Smooth muscle cell (in vitro differentiated cells): ENCODE measurements at regions not wholly inside any gene's neighbourhood (a gene's known extent, or its start where the extent isn't known, plus 50 kb on each side); places are given as distances from the start of the nearest gene placed in this dataset.

Source experiments
- DNase-seq: peaks from one replicate; lab custom pipeline; 2025; ENCODE audit not compliant: unreplicated experiment; lab: John Stamatoyannopoulos, UW
- H2AFZ ChIP-seq: fragments of 200-600 bp; sonication (generic); 2 replicates; pipeline ENCODE4 v1.6.0; 2016; ENCODE audit warnings: antibody characterized with exemption, low read depth, mild to moderate bottlenecking
- H3F3A ChIP-seq: fragments of 200-600 bp; sonication (generic); 2 replicates; pipeline ENCODE4 v1.6.0; 2017; ENCODE audit warnings: antibody characterized with exemption, low read depth
- H3K27ac ChIP-seq: fragments of 200-600 bp; sonication (generic); 2 replicates; pipeline ENCODE4 v1.5.1; 2016; ENCODE audit warnings: low read depth, mild to moderate bottlenecking
- H3K27me3 ChIP-seq: fragments of 200-600 bp; sonication (generic); 2 replicates; pipeline ENCODE4 v1.6.1; 2016; ENCODE audit warnings: low read depth, mild to moderate bottlenecking
- H3K36me3 ChIP-seq: fragments of 200-600 bp; sonication (generic); 2 replicates; pipeline ENCODE4 v1.5.1; 2016; ENCODE audit warnings: low read depth
- H3K4me1 ChIP-seq: fragments of 200-600 bp; sonication (generic); 2 replicates; pipeline ENCODE4 v1.5.1; 2016; ENCODE audit warnings: low read depth
- H3K4me2 ChIP-seq: fragments of 200-600 bp; sonication (generic); 2 replicates; pipeline ENCODE4 v1.6.0; 2016; ENCODE audit warnings: mild to moderate bottlenecking
- H3K4me3 ChIP-seq: fragments of 200-600 bp; sonication (generic); 2 replicates; pipeline ENCODE4 v1.5.1; 2016; ENCODE audit warnings: mild to moderate bottlenecking
- H3K79me2 ChIP-seq: fragments of 200-600 bp; sonication (generic); 2 replicates; pipeline ENCODE4 v1.6.0; 2016; ENCODE audit warnings: low read depth, mild to moderate bottlenecking
- H3K9ac ChIP-seq: fragments of 200-600 bp; sonication (generic); 2 replicates; pipeline ENCODE4 v1.6.0; 2016; ENCODE audit warnings: low read depth
- H3K9me3 ChIP-seq: fragments of 200-600 bp; sonication (generic); replicated peaks from 2 replicates; pipeline ENCODE4 v1.5.1; 2016; ENCODE audit warnings: low read depth
- H4K20me1 ChIP-seq: fragments of 200-600 bp; sonication (generic); 2 replicates; pipeline ENCODE4 v1.6.0; 2016; ENCODE audit warnings: low read depth
- WGBS: methylation state at CpG from one replicate; pipeline ENCODE4 v1.1.7; 2016; ENCODE audit warnings: low lambda C conversion rate; 5-methylcytosine and 5-hydroxymethylcytosine counted together
- TF ChIP-seq, protein P1 (sequence below): fragments of 200-600 bp; sonication (generic); IDR thresholded peaks from 2 replicates; pipeline ENCODE4 v1.5.1; 2017; ENCODE audit warnings: borderline replicate concordance, mild to moderate bottlenecking, antibody characterized with exemption; ENCODE audit not compliant: insufficient read depth, poor library complexity, severe bottlenecking

DNA sequence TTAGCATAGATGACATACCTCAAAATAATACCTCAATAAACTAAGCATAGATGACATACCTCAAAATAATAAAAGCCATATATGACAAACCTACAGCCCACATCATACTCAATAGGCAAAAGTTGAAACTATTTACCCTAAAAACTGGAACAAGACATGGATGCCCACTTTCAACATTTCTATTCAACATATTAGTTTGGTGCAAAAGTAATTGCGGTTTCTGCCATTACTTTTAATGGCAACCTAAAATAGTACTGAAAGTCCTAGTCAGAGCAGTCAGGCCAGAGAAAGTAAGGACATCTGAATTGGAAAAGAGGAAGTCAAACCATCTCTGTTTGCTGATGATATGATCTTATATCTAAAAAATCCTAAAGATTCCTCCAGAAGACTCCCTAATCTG lies 250.4 kb downstream of the RAB28 start:
- no peak overlapping the region for H3K27ac ChIP-seq
- no peak overlapping the region for H3K4me3 ChIP-seq
- no peak overlapping the region for H2AFZ ChIP-seq
- no peaks in the 10 kb centered on the region for H3K9me3 ChIP-seq
- no peaks in the 10 kb centered on the region for H3F3A ChIP-seq
- H4K20me1 ChIP-seq: no peaks in the 10 kb centered on the region
- H3K9ac ChIP-seq: no peak overlapping the region
- no peak for DNase-seq
- whole genome bisulfite sequencing: 97% methylated on average over 1 of the region's 1 CpG
- H3K4me2 ChIP-seq: no peak overlapping the region
- no peaks in the 10 kb centered on the region for H3K4me1 ChIP-seq
- no peaks in the 10 kb centered on the region for H3K36me3 ChIP-seq
- H3K27me3 ChIP-seq: no peaks in the 10 kb centered on the region
- no peaks in the 10 kb centered on the region for H3K79me2 ChIP-seq
- TF ChIP-seq, protein P1, sequence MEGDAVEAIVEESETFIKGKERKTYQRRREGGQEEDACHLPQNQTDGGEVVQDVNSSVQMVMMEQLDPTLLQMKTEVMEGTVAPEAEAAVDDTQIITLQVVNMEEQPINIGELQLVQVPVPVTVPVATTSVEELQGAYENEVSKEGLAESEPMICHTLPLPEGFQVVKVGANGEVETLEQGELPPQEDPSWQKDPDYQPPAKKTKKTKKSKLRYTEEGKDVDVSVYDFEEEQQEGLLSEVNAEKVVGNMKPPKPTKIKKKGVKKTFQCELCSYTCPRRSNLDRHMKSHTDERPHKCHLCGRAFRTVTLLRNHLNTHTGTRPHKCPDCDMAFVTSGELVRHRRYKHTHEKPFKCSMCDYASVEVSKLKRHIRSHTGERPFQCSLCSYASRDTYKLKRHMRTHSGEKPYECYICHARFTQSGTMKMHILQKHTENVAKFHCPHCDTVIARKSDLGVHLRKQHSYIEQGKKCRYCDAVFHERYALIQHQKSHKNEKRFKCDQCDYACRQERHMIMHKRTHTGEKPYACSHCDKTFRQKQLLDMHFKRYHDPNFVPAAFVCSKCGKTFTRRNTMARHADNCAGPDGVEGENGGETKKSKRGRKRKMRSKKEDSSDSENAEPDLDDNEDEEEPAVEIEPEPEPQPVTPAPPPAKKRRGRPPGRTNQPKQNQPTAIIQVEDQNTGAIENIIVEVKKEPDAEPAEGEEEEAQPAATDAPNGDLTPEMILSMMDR: no peak

GRCh38 chr4:13219971-13220370 lies 264.2 kb downstream of the RAB28 start:
- H3K4me1 ChIP-seq: no peaks in the 10 kb centered on the region
- H3K27me3 ChIP-seq: no peaks in the 10 kb centered on the region
- DNase-seq: no peak
- H3K79me2 ChIP-seq: no peaks in the 10 kb centered on the region
- 95% methylated on average over 4 of the region's 4 CpGs for WGBS
- H3K27ac ChIP-seq: no peak overlapping the region
- H3K36me3 ChIP-seq: no peaks in the 10 kb centered on the region
- H3K4me3 ChIP-seq: no peak overlapping the region
- no peaks in the 10 kb centered on the region for H3K9me3 ChIP-seq
- H2AFZ ChIP-seq: no peak overlapping the region
- no peaks in the 10 kb centered on the region for H3F3A ChIP-seq
- H3K9ac ChIP-seq: no peak overlapping the region
- no peak overlapping the region for H3K4me2 ChIP-seq
- H4K20me1 ChIP-seq: no peaks in the 10 kb centered on the region
- TF ChIP-seq, protein P1: no peak

GRCh38 chr4:13218326-13218958 lies 265.7 kb downstream of the RAB28 start:
- Histone ChIP-seq H3K4me1 (no peaks in the 10 kb centered on the region), H2AFZ (no peak overlapping the region), H3K9ac (no peak overlapping the region), H3F3A (no peaks in the 10 kb centered on the region), H3K27ac (no peak overlapping the region), H4K20me1 (no peaks in the 10 kb centered on the region), H3K36me3 (no peaks in the 10 kb centered on the region), H3K4me3 (no peak overlapping the region), H3K9me3 (no peaks in the 10 kb centered on the region), H3K79me2 (no peaks in the 10 kb centered on the region), H3K27me3 (no peaks in the 10 kb centered on the region), H3K4me2 (no peak overlapping the region)
- DNase-seq: no peak
- WGBS: 75% methylated on average over 4 of the region's 4 CpGs
- TF ChIP-seq, protein P1: no peak

DNA sequence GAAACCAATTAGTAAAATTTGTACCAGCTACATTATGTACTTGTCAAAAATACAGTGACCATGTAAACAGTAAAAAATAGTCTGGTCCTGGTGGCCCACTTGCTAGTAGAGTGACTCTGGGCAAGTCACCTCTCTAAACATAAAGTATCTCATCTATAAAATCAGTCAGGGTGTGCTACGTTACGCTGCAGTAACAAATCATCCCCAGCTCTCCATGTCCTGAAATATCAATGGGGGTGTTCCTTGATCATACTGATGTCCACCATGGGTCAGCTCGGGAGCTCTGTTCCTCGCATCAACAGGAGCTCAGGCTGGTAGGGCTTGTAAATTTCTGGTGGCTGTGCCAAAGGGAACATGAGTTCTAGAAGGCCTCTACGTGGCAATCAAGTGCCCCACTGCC lies 268.6 kb downstream of the RAB28 start:
- WGBS: 95% methylated on average over 5 of the region's 5 CpGs
- H3F3A ChIP-seq: no peaks in the 10 kb centered on the region
- H3K79me2 ChIP-seq: no peaks in the 10 kb centered on the region
- no peak overlapping the region for H2AFZ ChIP-seq
- H4K20me1 ChIP-seq: no peaks in the 10 kb centered on the region
- no peaks in the 10 kb centered on the region for H3K4me1 ChIP-seq
- no peak for DNase-seq
- TF ChIP-seq, protein P1: no peak
- H3K9me3 ChIP-seq: no peaks in the 10 kb centered on the region
- no peak overlapping the region for H3K4me3 ChIP-seq
- no peak overlapping the region for H3K9ac ChIP-seq
- no peaks in the 10 kb centered on the region for H3K36me3 ChIP-seq
- no peaks in the 10 kb centered on the region for H3K27me3 ChIP-seq
- no peak overlapping the region for H3K4me2 ChIP-seq
- H3K27ac ChIP-seq: no peak overlapping the region
